ENCODE measurements at regions not wholly inside any gene's neighbourhood (a gene's known extent, or its start where the extent isn't known, plus 50 kb on each side); places are given as distances from the start of the nearest gene placed in this dataset.

DNA sequence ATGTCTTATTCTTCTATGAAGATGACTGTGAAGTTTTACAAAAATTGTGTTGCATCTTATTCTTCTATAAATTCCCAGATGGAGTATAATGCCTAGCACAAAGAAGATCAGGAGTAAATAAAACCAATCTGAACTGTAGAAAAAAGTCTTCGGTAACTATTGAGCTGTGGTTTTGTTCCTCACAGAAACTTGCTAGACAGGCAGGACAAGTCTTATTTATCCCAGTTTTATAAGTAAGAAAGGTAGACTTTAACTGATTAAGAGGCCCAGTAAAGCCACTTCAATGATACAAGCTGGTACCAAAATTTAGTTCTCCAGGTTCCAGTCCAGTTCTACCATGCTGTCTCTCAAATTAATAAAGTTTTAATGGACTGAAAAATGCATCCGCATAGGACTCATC, 526.7 kb upstream of the SETBP1 start:
- TF ChIP-seq POLR2A (IDR thresholded peaks at IDR 0.05) (no peak), EP300 (IDR thresholded peaks at IDR 0.05) (no peak)
- TF ChIP-seq, protein P1, sequence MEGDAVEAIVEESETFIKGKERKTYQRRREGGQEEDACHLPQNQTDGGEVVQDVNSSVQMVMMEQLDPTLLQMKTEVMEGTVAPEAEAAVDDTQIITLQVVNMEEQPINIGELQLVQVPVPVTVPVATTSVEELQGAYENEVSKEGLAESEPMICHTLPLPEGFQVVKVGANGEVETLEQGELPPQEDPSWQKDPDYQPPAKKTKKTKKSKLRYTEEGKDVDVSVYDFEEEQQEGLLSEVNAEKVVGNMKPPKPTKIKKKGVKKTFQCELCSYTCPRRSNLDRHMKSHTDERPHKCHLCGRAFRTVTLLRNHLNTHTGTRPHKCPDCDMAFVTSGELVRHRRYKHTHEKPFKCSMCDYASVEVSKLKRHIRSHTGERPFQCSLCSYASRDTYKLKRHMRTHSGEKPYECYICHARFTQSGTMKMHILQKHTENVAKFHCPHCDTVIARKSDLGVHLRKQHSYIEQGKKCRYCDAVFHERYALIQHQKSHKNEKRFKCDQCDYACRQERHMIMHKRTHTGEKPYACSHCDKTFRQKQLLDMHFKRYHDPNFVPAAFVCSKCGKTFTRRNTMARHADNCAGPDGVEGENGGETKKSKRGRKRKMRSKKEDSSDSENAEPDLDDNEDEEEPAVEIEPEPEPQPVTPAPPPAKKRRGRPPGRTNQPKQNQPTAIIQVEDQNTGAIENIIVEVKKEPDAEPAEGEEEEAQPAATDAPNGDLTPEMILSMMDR (IDR thresholded peaks at IDR 0.05), result no peak
